ENCODE measurements at regions not wholly inside any gene's neighbourhood (a gene's known extent, or its start where the extent isn't known, plus 50 kb on each side); places are given as distances from the start of the nearest gene placed in this dataset.

DNA sequence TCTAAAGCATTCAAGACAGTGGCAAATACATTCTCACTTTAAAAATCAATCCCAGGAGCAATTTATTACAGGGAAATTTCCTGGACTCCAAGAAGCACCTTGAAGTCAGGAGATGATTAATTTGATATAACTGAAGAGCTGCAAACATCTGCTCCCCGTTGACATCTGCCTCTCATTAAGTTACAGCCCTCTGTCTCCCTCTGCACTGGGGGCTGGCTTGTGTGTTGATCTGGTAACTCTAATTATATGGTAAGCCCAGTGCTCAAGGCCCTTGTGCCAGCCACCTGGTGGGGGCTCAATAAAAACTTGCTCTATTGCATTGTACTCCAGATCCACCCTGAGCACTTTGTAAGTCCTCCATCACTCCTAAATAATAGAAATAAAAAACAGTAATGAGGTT lies 131.1 kb upstream of the ZNF462 start:
- Mint-ChIP-seq H3K9me3 (ENCODE audit: unreplicated experiment) (peaks cover 13% of the 10 kb centered on the region), H3K36me3 (ENCODE audit: insufficient read depth, unreplicated experiment) (no peaks in the 10 kb centered on the region), H3K27ac (ENCODE audit: unreplicated experiment) (no peak overlapping the region), H3K4me3 (ENCODE audit: unreplicated experiment) (no peak overlapping the region), H3K27me3 (ENCODE audit: insufficient read depth, unreplicated experiment) (no peaks in the 10 kb centered on the region), H3K4me1 (ENCODE audit: low read depth, unreplicated experiment) (peaks cover 6% of the 10 kb centered on the region)
- no peak for DNase-seq
- H3K27me3 ChIP-seq (replicated peaks; ENCODE audit: control insufficient read depth, insufficient read depth, low read length): no peaks in the 10 kb centered on the region
- ChIA-PET CTCF (no interaction called here), POLR2A (no interaction called here)
- no peak overlapping the region for H3K4me3 ChIP-seq (ENCODE audit: low read depth, low read length)
- TF ChIP-seq, protein P1, sequence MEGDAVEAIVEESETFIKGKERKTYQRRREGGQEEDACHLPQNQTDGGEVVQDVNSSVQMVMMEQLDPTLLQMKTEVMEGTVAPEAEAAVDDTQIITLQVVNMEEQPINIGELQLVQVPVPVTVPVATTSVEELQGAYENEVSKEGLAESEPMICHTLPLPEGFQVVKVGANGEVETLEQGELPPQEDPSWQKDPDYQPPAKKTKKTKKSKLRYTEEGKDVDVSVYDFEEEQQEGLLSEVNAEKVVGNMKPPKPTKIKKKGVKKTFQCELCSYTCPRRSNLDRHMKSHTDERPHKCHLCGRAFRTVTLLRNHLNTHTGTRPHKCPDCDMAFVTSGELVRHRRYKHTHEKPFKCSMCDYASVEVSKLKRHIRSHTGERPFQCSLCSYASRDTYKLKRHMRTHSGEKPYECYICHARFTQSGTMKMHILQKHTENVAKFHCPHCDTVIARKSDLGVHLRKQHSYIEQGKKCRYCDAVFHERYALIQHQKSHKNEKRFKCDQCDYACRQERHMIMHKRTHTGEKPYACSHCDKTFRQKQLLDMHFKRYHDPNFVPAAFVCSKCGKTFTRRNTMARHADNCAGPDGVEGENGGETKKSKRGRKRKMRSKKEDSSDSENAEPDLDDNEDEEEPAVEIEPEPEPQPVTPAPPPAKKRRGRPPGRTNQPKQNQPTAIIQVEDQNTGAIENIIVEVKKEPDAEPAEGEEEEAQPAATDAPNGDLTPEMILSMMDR (IDR thresholded peaks at IDR 0.05; ENCODE audit: insufficient read depth in 1 of 2, low read depth in 1 of 2, low read length in 1 of 2, severe bottlenecking in 1 of 2, unreplicated experiment in 1 of 2): no peak
- no peaks in the 10 kb centered on the region for H3K9me3 ChIP-seq
- H3K4me1 ChIP-seq: no peaks in the 10 kb centered on the region
- H3K36me3 ChIP-seq (ENCODE audit: control insufficient read depth, insufficient read depth, low read length): no peaks in the 10 kb centered on the region
- BruUV-seq (replicated peaks): no TSS peak
- intact Hi-C loops (cut with micrococcal nuclease; ENCODE audit: unreplicated experiment): no loop called here

- CTCF ChIA-PET: no interaction called here
- intact Hi-C loops (cut with micrococcal nuclease; ENCODE audit: unreplicated experiment): no loop called here
- no peak overlapping the region for H3K4me3 ChIP-seq (ENCODE audit: low read depth, low read length)
Observed at GRCh38 chr9:106733828-106734380, 129.1 kb upstream of the ZNF462 start.

DNA sequence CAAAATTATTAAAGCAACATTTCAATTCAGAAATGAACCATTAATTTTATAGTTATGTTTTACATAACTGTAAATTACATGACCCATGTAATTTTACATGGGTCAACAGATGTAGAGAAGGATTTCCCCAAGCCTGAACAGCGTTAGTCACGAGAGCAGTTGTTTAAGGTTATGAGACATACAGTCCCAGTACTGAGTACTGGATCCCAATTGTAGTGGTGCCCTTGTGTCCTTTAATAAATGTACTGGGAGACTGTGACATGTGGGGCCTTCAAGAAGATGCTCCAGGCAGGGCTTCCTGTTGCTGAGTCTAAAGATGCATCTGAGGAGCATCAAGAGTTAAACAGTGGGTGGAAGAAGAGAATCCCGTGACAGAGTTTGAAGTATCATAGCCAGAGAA lies 125.5 kb upstream of the ZNF462 start:
- Histone ChIP-seq H3K27me3 (replicated peaks; ENCODE audit: control insufficient read depth, insufficient read depth, low read length) (no peaks in the 10 kb centered on the region), H3K9me3 (no peaks in the 10 kb centered on the region), H3K4me3 (ENCODE audit: low read depth, low read length) (no peak overlapping the region), H3K36me3 (ENCODE audit: control insufficient read depth, insufficient read depth, low read length) (no peaks in the 10 kb centered on the region), H3K4me1 (no peaks in the 10 kb centered on the region)
- POLR2A ChIA-PET: no interaction called here
- Mint-ChIP-seq H3K27me3 (ENCODE audit: insufficient read depth, unreplicated experiment) (no peaks in the 10 kb centered on the region), H3K36me3 (ENCODE audit: insufficient read depth, unreplicated experiment) (no peaks in the 10 kb centered on the region), H3K27ac (ENCODE audit: unreplicated experiment) (no peak overlapping the region), H3K4me1 (ENCODE audit: low read depth, unreplicated experiment) (peaks cover 6% of the 10 kb centered on the region), H3K9me3 (ENCODE audit: unreplicated experiment) (peaks cover 13% of the 10 kb centered on the region), H3K4me3 (ENCODE audit: unreplicated experiment) (no peak overlapping the region)
- TF ChIP-seq, protein P1 (IDR thresholded peaks at IDR 0.05; ENCODE audit: insufficient read depth in 1 of 2, low read depth in 1 of 2, low read length in 1 of 2, severe bottlenecking in 1 of 2, unreplicated experiment in 1 of 2): no peak
- intact Hi-C loops (cut with micrococcal nuclease; ENCODE audit: unreplicated experiment): no loop called here
- CTCF ChIA-PET: no interaction called here
- DNase-seq: no peak
- BruUV-seq (replicated peaks): no TSS peak

More at GRCh38 chr9:106733828-106734380, 129.1 kb upstream of the ZNF462 start:
- no peaks in the 10 kb centered on the region for H3K4me1 ChIP-seq
- no peaks in the 10 kb centered on the region for H3K27me3 Mint-ChIP-seq (ENCODE audit: insufficient read depth, unreplicated experiment)
- H3K9me3 Mint-ChIP-seq (ENCODE audit: unreplicated experiment): peaks cover 13% of the 10 kb centered on the region
- H3K27me3 ChIP-seq (replicated peaks; ENCODE audit: control insufficient read depth, insufficient read depth, low read length): no peaks in the 10 kb centered on the region
- no peaks in the 10 kb centered on the region for H3K9me3 ChIP-seq
- peak in 1 of 2 experiments; percentile 3 for DNase-seq
- TF ChIP-seq, protein P1 (IDR thresholded peaks at IDR 0.05; ENCODE audit: insufficient read depth in 1 of 2, low read depth in 1 of 2, low read length in 1 of 2, severe bottlenecking in 1 of 2, unreplicated experiment in 1 of 2): no peak
- H3K36me3 ChIP-seq (ENCODE audit: control insufficient read depth, insufficient read depth, low read length): no peaks in the 10 kb centered on the region
- POLR2A ChIA-PET: interaction anchor here (0.6 kb wide), 1 partner anchor 1335 kb away, joined by 3 read pairs; no protein-coding TSS in a partner anchor
- no peak overlapping the region for H3K27ac Mint-ChIP-seq (ENCODE audit: unreplicated experiment)
- H3K4me1 Mint-ChIP-seq (ENCODE audit: low read depth, unreplicated experiment): peaks cover 6% of the 10 kb centered on the region
- no peaks in the 10 kb centered on the region for H3K36me3 Mint-ChIP-seq (ENCODE audit: insufficient read depth, unreplicated experiment)
- H3K4me3 Mint-ChIP-seq (ENCODE audit: unreplicated experiment): no peak overlapping the region
- no TSS peak for BruUV-seq (replicated peaks)
